H9 (cell line): ENCODE measurements at regions not wholly inside any gene's neighbourhood (a gene's known extent, or its start where the extent isn't known, plus 50 kb on each side); places are given as distances from the start of the nearest gene placed in this dataset.

ENCODE experiments used
- DNase-seq: peaks from one replicate; pipeline ENCODE4 v3.0.0-alpha.2; 2017
- H2AFZ ChIP-seq: one replicate; pipeline ENCODE4 v1.6.1; 2013; ENCODE audit warnings: mild to moderate bottlenecking, low read length, control low read depth, moderate library complexity
- H2AK5ac ChIP-seq: 2 replicates; pipeline ENCODE4 v1.6.1; 2013; ENCODE audit warnings: low read length, control low read depth, mixed read lengths; ENCODE audit not compliant: insufficient read length
- H2BK120ac ChIP-seq: one replicate; pipeline ENCODE4 v1.6.1; 2013; ENCODE audit warnings: low read depth, mild to moderate bottlenecking, low read length, control low read depth, inconsistent platforms; ENCODE audit not compliant: poor library complexity, severe bottlenecking
- H2BK12ac ChIP-seq: 2 replicates; pipeline ENCODE4 v1.6.1; 2013; ENCODE audit warnings: low read length, control low read depth, mixed read lengths, low read depth; ENCODE audit not compliant: insufficient read length
- H2BK15ac ChIP-seq: 2 replicates; pipeline ENCODE4 v1.6.1; 2013; ENCODE audit warnings: low read depth, low read length, control low read depth
- H2BK20ac ChIP-seq: one replicate; pipeline ENCODE4 v1.6.1; 2013; ENCODE audit warnings: low read depth, mild to moderate bottlenecking, low read length, control low read depth, inconsistent platforms; ENCODE audit not compliant: poor library complexity, severe bottlenecking
- H2BK5ac ChIP-seq: 2 replicates; pipeline ENCODE4 v1.6.1; 2013; ENCODE audit warnings: low read length, control low read depth, mixed read lengths; ENCODE audit not compliant: insufficient read length
- H3K14ac ChIP-seq: 2 replicates; pipeline ENCODE4 v1.6.1; 2013; ENCODE audit warnings: low read length, control low read depth; ENCODE audit not compliant: insufficient read depth
- H3K18ac ChIP-seq: 2 replicates; pipeline ENCODE4 v1.6.1; 2013; ENCODE audit warnings: low read depth, mild to moderate bottlenecking, mixed read lengths, low read length, control low read depth; ENCODE audit not compliant: insufficient read length
- H3K23ac ChIP-seq: 2 replicates; pipeline ENCODE4 v1.6.1; 2013; ENCODE audit warnings: low read length, control low read depth, mixed read lengths, low read depth; ENCODE audit not compliant: insufficient read length
- H3K23me2 ChIP-seq: 2 replicates; pipeline ENCODE4 v1.6.1; 2013; ENCODE audit warnings: low read depth, mild to moderate bottlenecking, mixed read lengths, low read length, control low read depth; ENCODE audit not compliant: insufficient read length, poor library complexity, severe bottlenecking
- H3K27ac ChIP-seq: 2 replicates; pipeline ENCODE4 v1.5.1; 2013; ENCODE audit warnings: low read length, control low read depth, mixed read lengths, low read depth; ENCODE audit not compliant: insufficient read length
- H3K27me3 ChIP-seq: 2 replicates; pipeline ENCODE4 v1.6.1; 2013; ENCODE audit warnings: low read length, control low read depth, inconsistent platforms; ENCODE audit not compliant: insufficient read depth
- H3K4ac ChIP-seq: 2 replicates; pipeline ENCODE4 v1.6.1; 2013; ENCODE audit warnings: low read depth, mild to moderate bottlenecking, control low read depth, inconsistent platforms, low read length, moderate library complexity
- H3K4me1 ChIP-seq: 2 replicates; pipeline ENCODE4 v1.6.1; 2013; ENCODE audit warnings: low read length, control low read depth, inconsistent platforms; ENCODE audit not compliant: insufficient read depth
- H3K4me2 ChIP-seq: 2 replicates; pipeline ENCODE4 v1.6.1; 2013; ENCODE audit warnings: low read length, control low read depth, mixed read lengths; ENCODE audit not compliant: insufficient read length, insufficient read depth
- H3K56ac ChIP-seq: 2 replicates; pipeline ENCODE4 v1.6.1; 2013; ENCODE audit warnings: low read depth, mild to moderate bottlenecking, mixed read lengths, low read length, control low read depth; ENCODE audit not compliant: insufficient read length
- H3K79me1 ChIP-seq: 2 replicates; pipeline ENCODE4 v1.6.1; 2013; ENCODE audit warnings: low read depth, mild to moderate bottlenecking, moderate library complexity, low read length, control low read depth, inconsistent platforms; ENCODE audit not compliant: insufficient read depth, poor library complexity, severe bottlenecking
- H3K79me2 ChIP-seq: 2 replicates; pipeline ENCODE4 v1.6.1; 2013; ENCODE audit warnings: low read length, control low read depth, inconsistent platforms; ENCODE audit not compliant: insufficient read depth
- H3K9ac ChIP-seq: 2 replicates; pipeline ENCODE4 v1.6.1; 2013; ENCODE audit warnings: low read length, control low read depth, mixed read lengths; ENCODE audit not compliant: insufficient read length; ENCODE audit errors: extremely low read depth
- H3K9me3 ChIP-seq: one replicate; pipeline ENCODE4 v1.6.1; 2013; ENCODE audit warnings: low read depth, low read length, inconsistent platforms; ENCODE audit not compliant: control insufficient read depth
- H3T11ph ChIP-seq: one replicate; pipeline ENCODE4 v1.6.1; 2013; ENCODE audit warnings: mild to moderate bottlenecking, low read length, control low read depth, inconsistent platforms
- H4K20me1 ChIP-seq: one replicate; pipeline ENCODE4 v1.6.1; 2013; ENCODE audit not compliant: control insufficient read depth, insufficient read length, insufficient read depth
- H4K5ac ChIP-seq: 2 replicates; pipeline ENCODE4 v1.6.1; 2013; ENCODE audit warnings: low read depth, mild to moderate bottlenecking, mixed read lengths, low read length, control low read depth; ENCODE audit not compliant: insufficient read length
- H4K8ac ChIP-seq: replicated peaks from 2 replicates; pipeline ENCODE4 v1.6.1; 2013; ENCODE audit warnings: low read length, control low read depth, mixed read lengths, low read depth; ENCODE audit not compliant: insufficient read length
- H4K91ac ChIP-seq: 2 replicates; pipeline ENCODE4 v1.6.1; 2013; ENCODE audit warnings: low read depth, mild to moderate bottlenecking, moderate library complexity, mixed read lengths, low read length, control low read depth; ENCODE audit not compliant: insufficient read length
- H3K27ac Mint-ChIP-seq, 3 experiments: 2 replicates in 2 of 3; 3 replicates in 1 of 3; pipeline ENCODE4 v1.8.0; 2020 to 2021; ENCODE audit warnings: mixed read lengths in 3 of 3, mild to moderate bottlenecking in 1 of 3, moderate library complexity in 1 of 3
- H3K27me3 Mint-ChIP-seq: 2 replicates; pipeline ENCODE4 v1.8.0; 2021; ENCODE audit warnings: low read depth, mild to moderate bottlenecking, moderate library complexity, mixed read lengths
- H3K36me3 Mint-ChIP-seq, 3 experiments: 2 replicates in 2 of 3; 3 replicates in 1 of 3; pipeline ENCODE4 v1.8.0; 2020 to 2021; ENCODE audit warnings: low read depth in 3 of 3, mixed read lengths in 3 of 3; ENCODE audit not compliant: insufficient read depth in 1 of 3
- H3K4me1 Mint-ChIP-seq, 2 experiments: 2 replicates each; pipeline ENCODE4 v1.8.0; 2020; ENCODE audit warnings: mixed read lengths in 2 of 2
- H3K4me3 Mint-ChIP-seq, 2 experiments: 2 replicates in 1 of 2; 3 replicates in 1 of 2; pipeline ENCODE4 v1.8.0; 2020 to 2021; ENCODE audit warnings: mild to moderate bottlenecking in 2 of 2, mixed read lengths in 2 of 2, moderate library complexity in 1 of 2
- H3K9me3 Mint-ChIP-seq, 2 experiments: 2 replicates in 1 of 2; 3 replicates in 1 of 2; pipeline ENCODE4 v1.8.0; 2020; ENCODE audit warnings: mild to moderate bottlenecking in 2 of 2, mixed read lengths in 2 of 2, moderate library complexity in 1 of 2
- WGBS: extraction: QIAGEN DNeasy Blood & Tissue Kit; methylation state at CpG from one replicate; pipeline ENCODE4 v1.1.7; 2013; ENCODE audit warnings: missing lambda C conversion rate, low lambda C conversion rate, mixed read lengths; ENCODE audit not compliant: insufficient read length; ENCODE audit errors: extremely low coverage; 5-methylcytosine and 5-hydroxymethylcytosine counted together
- TF ChIP-seq, protein P1 (sequence below): fragments of 200-600 bp; sonication (generic); conservative IDR thresholded peaks from 3 replicates; pipeline ENCODE4 v1.8.0; 2021; ENCODE audit warnings: antibody characterized with exemption, mild to moderate bottlenecking

DNA sequence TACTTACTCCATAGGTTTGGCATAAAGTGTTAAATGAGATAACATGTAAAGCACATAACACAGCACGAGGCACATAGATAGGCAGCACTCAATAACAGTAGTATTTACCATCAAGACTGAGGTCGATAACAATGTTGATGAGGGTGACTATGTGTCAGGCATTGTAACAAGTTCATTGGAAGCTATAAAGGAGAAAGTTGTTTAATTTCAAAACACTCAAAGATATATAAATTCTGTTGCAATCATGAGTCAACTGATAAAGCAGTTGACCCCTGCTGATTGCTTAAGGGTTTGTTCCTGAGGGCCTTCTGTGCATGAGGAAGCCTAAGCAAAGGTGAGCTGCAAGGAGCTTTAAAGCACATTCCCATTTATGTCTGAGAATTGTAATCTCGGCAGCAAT, 760.5 kb downstream of the SATB2 start:
- no peak overlapping the region for H2BK20ac ChIP-seq
- no CpG with 5 or more reads among the region's 3 CpGs for WGBS
- no peak overlapping the region for H3K18ac ChIP-seq
- Mint-ChIP-seq H3K27ac (no peak overlapping the region), H3K4me3 (no peak overlapping the region), H3K4me1 (peaks cover 0 to 14% of the 10 kb centered on the region in 2 experiments; a peak in 2 of 4 replicates), H3K36me3 (no peaks in the 10 kb centered on the region), H3K27me3 (no peaks in the 10 kb centered on the region), H3K9me3 (no peaks in the 10 kb centered on the region)
- no peak overlapping the region for H2BK120ac ChIP-seq
- H3K9ac ChIP-seq = no peak overlapping the region
- no peaks in the 10 kb centered on the region for H3K9me3 ChIP-seq
- no peaks in the 10 kb centered on the region for H3K79me1 ChIP-seq
- no peak overlapping the region for H3K56ac ChIP-seq
- no peaks in the 10 kb centered on the region for H4K20me1 ChIP-seq
- H3K4me2 ChIP-seq = no peak overlapping the region
- H3K27me3 ChIP-seq = no peaks in the 10 kb centered on the region
- H4K91ac ChIP-seq = no peak overlapping the region
- H2BK5ac ChIP-seq = no peak overlapping the region
- no peak overlapping the region for H4K8ac ChIP-seq
- H3K4ac ChIP-seq = no peak overlapping the region
- no peaks in the 10 kb centered on the region for H3K79me2 ChIP-seq
- H3K14ac ChIP-seq = no peak overlapping the region
- no peak overlapping the region for H2BK12ac ChIP-seq
- no peak overlapping the region for H2AK5ac ChIP-seq
- no peak for DNase-seq
- H3K4me1 ChIP-seq = no peaks in the 10 kb centered on the region
- no peaks in the 10 kb centered on the region for H3K23me2 ChIP-seq
- TF ChIP-seq, protein P1, sequence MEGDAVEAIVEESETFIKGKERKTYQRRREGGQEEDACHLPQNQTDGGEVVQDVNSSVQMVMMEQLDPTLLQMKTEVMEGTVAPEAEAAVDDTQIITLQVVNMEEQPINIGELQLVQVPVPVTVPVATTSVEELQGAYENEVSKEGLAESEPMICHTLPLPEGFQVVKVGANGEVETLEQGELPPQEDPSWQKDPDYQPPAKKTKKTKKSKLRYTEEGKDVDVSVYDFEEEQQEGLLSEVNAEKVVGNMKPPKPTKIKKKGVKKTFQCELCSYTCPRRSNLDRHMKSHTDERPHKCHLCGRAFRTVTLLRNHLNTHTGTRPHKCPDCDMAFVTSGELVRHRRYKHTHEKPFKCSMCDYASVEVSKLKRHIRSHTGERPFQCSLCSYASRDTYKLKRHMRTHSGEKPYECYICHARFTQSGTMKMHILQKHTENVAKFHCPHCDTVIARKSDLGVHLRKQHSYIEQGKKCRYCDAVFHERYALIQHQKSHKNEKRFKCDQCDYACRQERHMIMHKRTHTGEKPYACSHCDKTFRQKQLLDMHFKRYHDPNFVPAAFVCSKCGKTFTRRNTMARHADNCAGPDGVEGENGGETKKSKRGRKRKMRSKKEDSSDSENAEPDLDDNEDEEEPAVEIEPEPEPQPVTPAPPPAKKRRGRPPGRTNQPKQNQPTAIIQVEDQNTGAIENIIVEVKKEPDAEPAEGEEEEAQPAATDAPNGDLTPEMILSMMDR = no peak
- no peak overlapping the region for H2AFZ ChIP-seq
- no peak overlapping the region for H4K5ac ChIP-seq
- H3K27ac ChIP-seq = no peak overlapping the region
- H2BK15ac ChIP-seq = no peak overlapping the region
- no peak overlapping the region for H3T11ph ChIP-seq
- no peak overlapping the region for H3K23ac ChIP-seq
